ENCODE measurements at regions not wholly inside any gene's neighbourhood (a gene's known extent, or its start where the extent isn't known, plus 50 kb on each side); places are given as distances from the start of the nearest gene placed in this dataset.

DNA sequence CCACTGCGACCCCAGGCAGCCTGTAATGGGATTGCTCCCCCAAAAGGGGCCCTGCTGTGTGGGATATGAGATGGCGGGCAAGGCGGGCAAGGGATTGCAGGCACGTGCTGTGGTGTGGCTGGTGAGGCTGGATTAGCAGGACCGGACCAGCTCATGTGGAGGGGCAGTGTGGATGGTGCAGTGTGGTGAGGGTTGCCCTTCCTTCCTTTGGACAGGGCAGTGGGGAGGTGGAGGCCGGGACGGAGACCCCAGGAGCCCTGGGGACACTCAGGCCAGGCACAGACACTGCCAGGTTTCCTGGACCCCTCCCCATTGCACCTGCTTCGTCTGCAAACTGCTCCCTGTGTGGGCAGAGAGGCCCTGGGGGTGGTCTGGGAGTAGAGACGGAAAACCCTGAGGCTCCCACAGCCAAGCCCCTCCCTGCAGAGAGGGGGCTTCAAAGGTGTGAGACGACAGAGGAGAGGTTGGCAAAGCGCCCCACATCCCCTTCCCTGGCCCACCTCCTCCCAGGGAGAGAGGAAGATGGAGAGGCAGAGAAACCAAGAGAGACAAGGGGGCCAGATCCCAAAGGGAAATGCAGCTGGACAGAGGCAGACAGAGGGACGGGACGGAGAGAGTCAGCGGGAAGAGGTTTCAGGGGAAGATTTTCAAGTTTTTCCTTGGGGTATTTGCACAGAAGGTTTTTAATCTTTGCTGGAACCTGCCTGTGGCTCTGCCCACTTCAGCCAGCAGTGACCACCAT is 89.2 kb downstream of the MICALL2 start:
- Mint-ChIP-seq H3K4me1 (peaks cover 10% of the 10 kb centered on the region), H3K27ac (no peak overlapping the region), H3K36me3 (ENCODE audit: low read depth) (no peaks in the 10 kb centered on the region), H3K27me3 (ENCODE audit: low read depth) (peaks cover 83% of the 10 kb centered on the region), H3K9me3 (peaks cover 3% of the 10 kb centered on the region), H3K4me3 (peak overlapping the region in 1 of 3 experiments; percentile 2)
- TF ChIP-seq, protein P1, sequence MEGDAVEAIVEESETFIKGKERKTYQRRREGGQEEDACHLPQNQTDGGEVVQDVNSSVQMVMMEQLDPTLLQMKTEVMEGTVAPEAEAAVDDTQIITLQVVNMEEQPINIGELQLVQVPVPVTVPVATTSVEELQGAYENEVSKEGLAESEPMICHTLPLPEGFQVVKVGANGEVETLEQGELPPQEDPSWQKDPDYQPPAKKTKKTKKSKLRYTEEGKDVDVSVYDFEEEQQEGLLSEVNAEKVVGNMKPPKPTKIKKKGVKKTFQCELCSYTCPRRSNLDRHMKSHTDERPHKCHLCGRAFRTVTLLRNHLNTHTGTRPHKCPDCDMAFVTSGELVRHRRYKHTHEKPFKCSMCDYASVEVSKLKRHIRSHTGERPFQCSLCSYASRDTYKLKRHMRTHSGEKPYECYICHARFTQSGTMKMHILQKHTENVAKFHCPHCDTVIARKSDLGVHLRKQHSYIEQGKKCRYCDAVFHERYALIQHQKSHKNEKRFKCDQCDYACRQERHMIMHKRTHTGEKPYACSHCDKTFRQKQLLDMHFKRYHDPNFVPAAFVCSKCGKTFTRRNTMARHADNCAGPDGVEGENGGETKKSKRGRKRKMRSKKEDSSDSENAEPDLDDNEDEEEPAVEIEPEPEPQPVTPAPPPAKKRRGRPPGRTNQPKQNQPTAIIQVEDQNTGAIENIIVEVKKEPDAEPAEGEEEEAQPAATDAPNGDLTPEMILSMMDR (IDR thresholded peaks at IDR 0.05; ENCODE audit: unreplicated experiment in 3 of 3), result no peak

DNA sequence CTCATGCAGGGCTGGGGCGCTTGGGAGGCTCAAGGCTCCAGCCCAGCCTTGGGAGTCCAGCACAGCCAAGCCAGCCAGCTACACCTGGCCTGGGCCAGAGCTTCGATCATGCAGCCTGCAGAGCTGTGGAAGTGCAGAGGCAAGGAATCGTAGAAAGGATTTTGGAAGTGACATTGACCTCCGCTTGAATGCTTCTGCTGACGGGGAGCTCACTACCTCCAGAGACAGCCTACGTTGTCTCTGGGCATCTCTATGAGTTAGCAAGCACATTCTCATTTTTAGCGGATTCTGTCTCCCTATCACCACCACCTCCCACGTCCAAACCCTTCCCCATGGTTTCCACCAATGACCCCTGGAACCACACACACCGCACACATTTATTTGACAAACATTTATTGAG is 88.5 kb downstream of the MICALL2 start:
- Mint-ChIP-seq H3K27ac (no peak overlapping the region), H3K4me1 (peaks cover 10% of the 10 kb centered on the region), H3K36me3 (ENCODE audit: low read depth) (no peaks in the 10 kb centered on the region), H3K27me3 (ENCODE audit: low read depth) (peaks cover 83% of the 10 kb centered on the region), H3K4me3 (no peak overlapping the region), H3K9me3 (peaks cover 3% of the 10 kb centered on the region)
- TF ChIP-seq, protein P1 (IDR thresholded peaks at IDR 0.05; ENCODE audit: unreplicated experiment in 3 of 3), result no peak

DNA sequence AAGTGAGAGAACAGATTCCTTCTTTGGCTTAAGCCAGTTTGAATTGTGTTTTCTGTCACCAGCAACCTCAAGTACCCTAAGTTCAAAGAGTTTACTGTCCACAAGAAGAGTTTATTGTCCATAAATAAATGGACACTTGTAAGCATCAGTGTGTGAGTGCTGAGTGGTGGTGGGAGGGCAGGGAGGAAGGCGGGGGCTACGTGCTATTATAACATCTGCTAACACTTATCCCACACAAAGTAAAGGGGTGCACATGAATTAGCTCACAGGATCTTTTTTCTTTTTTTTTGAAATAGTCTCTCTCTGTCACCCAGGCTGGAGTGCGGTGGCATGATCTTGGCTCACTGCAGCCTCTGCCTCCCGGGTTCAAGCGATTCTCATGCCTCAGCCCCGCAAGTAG is 87.2 kb downstream of the MICALL2 start:
- Mint-ChIP-seq H3K36me3 (ENCODE audit: low read depth) (no peaks in the 10 kb centered on the region), H3K4me1 (peaks cover 10% of the 10 kb centered on the region), H3K27ac (no peak overlapping the region), H3K27me3 (ENCODE audit: low read depth) (peaks cover 83% of the 10 kb centered on the region), H3K4me3 (no peak overlapping the region), H3K9me3 (no peaks in the 10 kb centered on the region)
- TF ChIP-seq, protein P1 (IDR thresholded peaks at IDR 0.05; ENCODE audit: unreplicated experiment in 3 of 3), result no peak

DNA sequence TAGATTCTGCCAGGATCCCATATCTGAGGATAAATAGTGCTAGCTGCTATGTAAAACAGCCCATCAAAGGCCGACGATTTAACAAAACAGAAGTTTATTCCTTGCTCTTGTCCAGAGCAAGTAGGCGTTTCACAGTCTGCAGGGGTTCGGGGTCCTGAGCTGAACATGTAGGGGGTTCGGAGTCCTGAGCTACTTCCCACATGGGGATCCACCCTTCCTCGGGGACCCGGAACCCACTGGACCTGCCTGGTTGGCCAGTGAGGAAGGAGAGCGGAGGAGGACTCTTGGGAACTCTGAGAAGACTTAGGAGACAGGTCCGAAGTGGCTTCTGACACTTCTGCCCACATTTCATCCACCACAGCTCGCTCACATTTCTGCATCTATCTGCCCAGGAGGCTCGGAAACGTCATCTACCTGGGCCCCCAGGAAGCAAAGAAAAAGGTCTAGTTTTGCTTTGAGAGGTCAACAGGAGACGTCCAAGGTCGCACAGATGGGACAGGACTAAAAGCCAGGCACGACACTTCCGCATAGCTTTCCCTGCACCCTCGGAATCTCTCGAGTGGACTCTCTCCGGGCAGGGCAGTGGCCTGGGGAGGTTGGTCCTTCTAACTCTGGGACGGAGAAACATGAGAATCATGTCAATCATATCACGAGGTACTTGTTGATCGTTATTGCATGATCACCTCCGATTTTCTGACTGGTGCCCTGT is 86.4 kb downstream of the MICALL2 start:
- Mint-ChIP-seq H3K27ac (no peak overlapping the region), H3K4me3 (no peak overlapping the region), H3K9me3 (no peaks in the 10 kb centered on the region), H3K36me3 (ENCODE audit: low read depth) (no peaks in the 10 kb centered on the region), H3K27me3 (ENCODE audit: low read depth) (peaks cover 78% of the 10 kb centered on the region), H3K4me1 (peaks cover 2% of the 10 kb centered on the region)
- TF ChIP-seq, protein P1 (IDR thresholded peaks at IDR 0.05; ENCODE audit: unreplicated experiment in 3 of 3), result no peak

DNA sequence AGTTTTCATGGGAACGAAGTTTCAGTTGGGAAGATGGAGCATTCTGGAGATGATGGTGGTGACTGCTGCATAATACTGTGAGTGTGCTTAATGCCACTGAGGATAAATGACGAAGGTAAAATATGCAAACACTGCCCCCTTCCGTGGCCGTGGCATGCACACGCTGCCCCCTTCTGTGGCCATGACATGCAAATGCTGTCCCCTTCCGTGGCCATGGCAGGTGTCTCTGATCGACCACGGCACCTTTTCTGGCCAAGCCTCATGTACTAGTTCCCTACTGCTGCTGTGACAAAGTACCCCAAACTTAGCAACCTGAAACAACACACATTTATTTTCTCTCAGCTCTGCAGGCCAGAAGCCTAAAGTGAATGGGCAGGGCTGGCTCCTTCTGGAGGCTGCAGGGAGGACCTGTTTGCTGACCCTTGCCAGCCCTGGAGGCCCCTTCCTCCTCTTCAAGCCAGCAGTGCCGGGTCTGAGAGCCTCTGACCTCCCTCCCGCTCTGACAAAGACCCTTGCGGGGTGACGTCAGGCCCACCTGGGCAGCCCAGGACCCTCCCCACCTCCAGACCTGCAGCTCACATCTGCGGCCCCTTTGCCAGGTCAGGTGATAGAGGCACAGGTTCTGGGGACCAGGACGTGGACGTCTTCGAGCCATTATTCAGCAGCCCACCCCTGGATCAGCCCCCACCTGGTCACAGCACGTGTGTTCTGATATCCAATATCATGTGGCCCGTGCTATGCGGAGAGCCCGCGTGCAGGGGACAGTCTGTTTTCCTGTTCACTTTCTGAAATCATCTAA is 82.0 kb downstream of the MICALL2 start:
- Mint-ChIP-seq H3K4me3 (no peak overlapping the region), H3K4me1 (no peaks in the 10 kb centered on the region), H3K27ac (no peak overlapping the region), H3K36me3 (ENCODE audit: low read depth) (no peaks in the 10 kb centered on the region), H3K27me3 (ENCODE audit: low read depth) (peaks cover 53% of the 10 kb centered on the region), H3K9me3 (no peaks in the 10 kb centered on the region)
- TF ChIP-seq, protein P1 (IDR thresholded peaks at IDR 0.05; ENCODE audit: unreplicated experiment in 3 of 3), result no peak
